AG04449 (cell line): ENCODE measurements at regions not wholly inside any gene's neighbourhood (a gene's known extent, or its start where the extent isn't known, plus 50 kb on each side); places are given as distances from the start of the nearest gene placed in this dataset.

Experiments used
- CTCF ChIA-PET: fragments of 350-600 bp; formaldehyde crosslinking; extraction: SDS; loops from one replicate; lab custom pipeline; 2021; ENCODE audit warnings: antibody characterized with exemption; lab: Yijun Ruan, JAX
- POLR2A ChIA-PET: fragments of 400-600, 350-600 bp; formaldehyde crosslinking; extraction: SDS; loops from one replicate; lab custom pipeline; 2020; ENCODE audit warnings: antibody characterized with exemption, inconsistent platforms; lab: Yijun Ruan, JAX
- DNase-seq: peaks from one replicate; pipeline ENCODE4 v3.0.0-alpha.2; 2010; ENCODE audit warnings: low read depth, low spot score
- H3K4me3 ChIP-seq: 2 replicates; pipeline ENCODE4 v1.5.1; 2011; ENCODE audit warnings: low read depth, mild to moderate bottlenecking, control low read depth, low read length
- CTCF ChIP-seq: IDR thresholded peaks from one replicate; pipeline ENCODE4 v1.5.1; 2011; ENCODE audit warnings: mild to moderate bottlenecking, moderate library complexity, low read length, control low read depth, inconsistent platforms; ENCODE audit not compliant: insufficient read depth; ENCODE audit errors: missing control alignments

DNA sequence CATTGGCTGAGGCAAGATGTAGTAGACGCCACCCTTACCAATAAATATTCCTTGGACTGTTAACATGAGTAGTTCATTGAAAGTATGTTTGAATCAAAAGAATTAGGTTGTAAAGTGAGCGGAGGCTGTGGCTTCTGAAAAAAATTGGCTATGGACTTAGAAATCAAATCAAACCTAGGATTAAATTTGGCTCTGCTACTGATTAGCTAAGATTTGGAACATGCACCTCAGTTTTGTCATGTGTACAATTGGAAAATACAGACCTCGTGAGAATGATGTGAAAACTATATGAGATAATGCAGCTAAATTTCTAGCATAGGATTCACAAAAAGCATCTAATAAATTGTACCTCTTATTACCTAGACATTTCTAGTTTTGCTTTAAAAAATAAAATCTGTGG lies 85.3 kb upstream of the USP25 start:
- POLR2A ChIA-PET: no interaction called here
- no peak for DNase-seq
- CTCF ChIA-PET: no interaction called here
- no peak overlapping the region for H3K4me3 ChIP-seq
- TF ChIP-seq CTCF: no peak

- POLR2A ChIA-PET: no interaction called here
- CTCF ChIA-PET: no interaction called here
- TF ChIP-seq CTCF: no peak
- no peak overlapping the region for H3K4me3 ChIP-seq
- no peak for DNase-seq
Measured at GRCh38 chr21:15645830-15646229, 84.0 kb upstream of the USP25 start.

- H3K4me3 ChIP-seq: no peak overlapping the region
- no peak for DNase-seq
- POLR2A ChIA-PET: no interaction called here
- CTCF ChIA-PET: no interaction called here
- TF ChIP-seq CTCF: no peak
Measured at GRCh38 chr21:15650735-15651134, 79.0 kb upstream of the USP25 start.

DNA sequence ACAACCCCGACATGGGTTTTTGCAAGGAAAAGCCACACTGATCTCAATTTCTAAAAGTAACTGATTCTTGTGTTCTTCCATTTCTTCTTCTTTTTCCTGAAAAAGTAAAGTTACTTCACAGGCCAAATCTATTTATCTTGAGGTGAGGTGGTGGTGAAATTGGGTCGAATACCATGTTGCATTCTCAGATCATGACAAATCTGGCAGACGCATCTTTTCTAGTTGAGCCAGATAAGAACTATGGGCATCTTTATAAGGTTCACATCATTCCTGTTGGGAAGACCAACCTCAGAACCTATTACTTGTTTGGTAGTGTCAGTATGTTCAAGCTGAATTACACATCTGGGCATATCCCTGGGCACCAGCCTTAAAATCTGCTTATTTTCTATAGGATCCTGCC lies 78.6 kb upstream of the USP25 start:
- TF ChIP-seq CTCF: no peak
- DNase-seq: no peak
- ChIA-PET CTCF (no interaction called here), POLR2A (no interaction called here)
- no peak overlapping the region for H3K4me3 ChIP-seq

DNA sequence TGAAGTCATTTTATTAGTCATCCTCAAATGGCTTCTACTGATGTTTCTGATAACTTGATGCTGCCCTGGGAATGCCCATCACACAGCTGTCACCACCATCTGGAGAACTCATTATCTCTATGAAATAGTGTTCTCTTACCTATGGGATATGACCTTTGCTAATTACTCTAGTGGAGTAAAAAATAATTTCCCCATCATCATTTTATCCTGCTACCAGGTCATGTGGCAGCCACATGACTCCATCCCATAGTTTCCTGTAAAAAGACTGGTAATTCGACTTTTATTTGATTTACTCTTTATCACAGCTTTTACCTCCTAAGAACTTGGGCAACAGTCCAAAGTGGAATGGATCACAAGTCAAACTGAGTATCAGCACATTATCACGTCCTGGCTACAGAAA lies 76.1 kb upstream of the USP25 start:
- DNase-seq: no peak
- no peak for TF ChIP-seq CTCF
- CTCF ChIA-PET: no interaction called here

GRCh38 chr21:15654171-15654570 lies 75.6 kb upstream of the USP25 start:
- DNase-seq: no peak
- CTCF ChIA-PET: no interaction called here
- POLR2A ChIA-PET: no interaction called here
- no peak for TF ChIP-seq CTCF
- H3K4me3 ChIP-seq: no peak overlapping the region

More for the DNA sequence above, 76.1 kb upstream of the USP25 start:
- H3K4me3 ChIP-seq: no peak overlapping the region
- POLR2A ChIA-PET: no interaction called here
